ENCODE measurements at regions not wholly inside any gene's neighbourhood (a gene's known extent, or its start where the extent isn't known, plus 50 kb on each side); places are given as distances from the start of the nearest gene placed in this dataset.

GRCh38 chr13:58160980-58161379 is 529.4 kb downstream of the PCDH17 start:
- H3K4me3 ChIP-seq (ENCODE audit: low read depth, low read length): no peak overlapping the region
- no peaks in the 10 kb centered on the region for H3K4me1 ChIP-seq (ENCODE audit: control insufficient read depth, insufficient read depth, low read length)
- H3K27ac ChIP-seq (ENCODE audit: low read depth, low read length): no peak overlapping the region
- H3K27me3 ChIP-seq (ENCODE audit: control insufficient read depth, insufficient read depth, low read length): no peaks in the 10 kb centered on the region
- H3K36me3 ChIP-seq (ENCODE audit: control insufficient read depth, insufficient read depth, low read length): no peaks in the 10 kb centered on the region
- no peaks in the 10 kb centered on the region for H3K9me3 ChIP-seq (ENCODE audit: control insufficient read depth, insufficient read depth, low read depth, low read length)
- no peak overlapping the region for H3K9ac ChIP-seq (ENCODE audit: low read length)

- no peak overlapping the region for H3K9ac ChIP-seq (ENCODE audit: low read length)
- H3K27me3 ChIP-seq (ENCODE audit: control insufficient read depth, insufficient read depth, low read length): no peaks in the 10 kb centered on the region
- no peaks in the 10 kb centered on the region for H3K9me3 ChIP-seq (ENCODE audit: control insufficient read depth, insufficient read depth, low read depth, low read length)
- no peaks in the 10 kb centered on the region for H3K36me3 ChIP-seq (ENCODE audit: control insufficient read depth, insufficient read depth, low read length)
- H3K4me1 ChIP-seq (ENCODE audit: control insufficient read depth, insufficient read depth, low read length): no peaks in the 10 kb centered on the region
- H3K4me3 ChIP-seq (ENCODE audit: low read depth, low read length): no peak overlapping the region
- H3K27ac ChIP-seq (ENCODE audit: low read depth, low read length): no peak overlapping the region
Measured at GRCh38 chr13:58165617-58166016, 534.1 kb downstream of the PCDH17 start.

GRCh38 chr13:58181111-58181510 is 549.6 kb downstream of the PCDH17 start:
- Histone ChIP-seq H3K27ac (ENCODE audit: low read depth, low read length) (no peak overlapping the region), H3K4me1 (ENCODE audit: control insufficient read depth, insufficient read depth, low read length) (no peaks in the 10 kb centered on the region), H3K9ac (ENCODE audit: low read length) (no peak overlapping the region), H3K27me3 (ENCODE audit: control insufficient read depth, insufficient read depth, low read length) (no peaks in the 10 kb centered on the region), H3K4me3 (ENCODE audit: low read depth, low read length) (no peak overlapping the region), H3K9me3 (ENCODE audit: control insufficient read depth, insufficient read depth, low read depth, low read length) (no peaks in the 10 kb centered on the region), H3K36me3 (ENCODE audit: control insufficient read depth, insufficient read depth, low read length) (no peaks in the 10 kb centered on the region)

- H3K9me3 ChIP-seq (ENCODE audit: control insufficient read depth, insufficient read depth, low read depth, low read length): no peaks in the 10 kb centered on the region
- no peaks in the 10 kb centered on the region for H3K4me1 ChIP-seq (ENCODE audit: control insufficient read depth, insufficient read depth, low read length)
- no peaks in the 10 kb centered on the region for H3K27me3 ChIP-seq (ENCODE audit: control insufficient read depth, insufficient read depth, low read length)
- no peak overlapping the region for H3K9ac ChIP-seq (ENCODE audit: low read length)
- H3K36me3 ChIP-seq (ENCODE audit: control insufficient read depth, insufficient read depth, low read length): no peaks in the 10 kb centered on the region
- H3K27ac ChIP-seq (ENCODE audit: low read depth, low read length): no peak overlapping the region
- no peak overlapping the region for H3K4me3 ChIP-seq (ENCODE audit: low read depth, low read length)
Measured at GRCh38 chr13:58187881-58188280, 556.3 kb downstream of the PCDH17 start.

- H3K4me3 ChIP-seq (ENCODE audit: low read depth, low read length): no peak overlapping the region
- no peaks in the 10 kb centered on the region for H3K36me3 ChIP-seq (ENCODE audit: control insufficient read depth, insufficient read depth, low read length)
- H3K9ac ChIP-seq (ENCODE audit: low read length): no peak overlapping the region
- no peak overlapping the region for H3K27ac ChIP-seq (ENCODE audit: low read depth, low read length)
- H3K9me3 ChIP-seq (ENCODE audit: control insufficient read depth, insufficient read depth, low read depth, low read length): no peaks in the 10 kb centered on the region
- no peaks in the 10 kb centered on the region for H3K4me1 ChIP-seq (ENCODE audit: control insufficient read depth, insufficient read depth, low read length)
- no peaks in the 10 kb centered on the region for H3K27me3 ChIP-seq (ENCODE audit: control insufficient read depth, insufficient read depth, low read length)
Measured at GRCh38 chr13:58190577-58190976, 559.0 kb downstream of the PCDH17 start.

GRCh38 chr13:58191754-58192153 is 560.2 kb downstream of the PCDH17 start:
- no peak overlapping the region for H3K9ac ChIP-seq (ENCODE audit: low read length)
- H3K27ac ChIP-seq (ENCODE audit: low read depth, low read length): no peak overlapping the region
- H3K4me1 ChIP-seq (ENCODE audit: control insufficient read depth, insufficient read depth, low read length): no peaks in the 10 kb centered on the region
- H3K27me3 ChIP-seq (ENCODE audit: control insufficient read depth, insufficient read depth, low read length): no peaks in the 10 kb centered on the region
- H3K9me3 ChIP-seq (ENCODE audit: control insufficient read depth, insufficient read depth, low read depth, low read length): no peaks in the 10 kb centered on the region
- H3K36me3 ChIP-seq (ENCODE audit: control insufficient read depth, insufficient read depth, low read length): no peaks in the 10 kb centered on the region
- H3K4me3 ChIP-seq (ENCODE audit: low read depth, low read length): no peak overlapping the region

- no peaks in the 10 kb centered on the region for H3K27me3 ChIP-seq (ENCODE audit: control insufficient read depth, insufficient read depth, low read length)
- no peak overlapping the region for H3K27ac ChIP-seq (ENCODE audit: low read depth, low read length)
- H3K36me3 ChIP-seq (ENCODE audit: control insufficient read depth, insufficient read depth, low read length): no peaks in the 10 kb centered on the region
- no peaks in the 10 kb centered on the region for H3K4me1 ChIP-seq (ENCODE audit: control insufficient read depth, insufficient read depth, low read length)
- no peak overlapping the region for H3K9ac ChIP-seq (ENCODE audit: low read length)
- no peak overlapping the region for H3K4me3 ChIP-seq (ENCODE audit: low read depth, low read length)
- no peaks in the 10 kb centered on the region for H3K9me3 ChIP-seq (ENCODE audit: control insufficient read depth, insufficient read depth, low read depth, low read length)
Measured at GRCh38 chr13:58202099-58202498, 570.6 kb downstream of the PCDH17 start.

- Histone ChIP-seq H3K4me3 (ENCODE audit: low read depth, low read length) (no peak overlapping the region), H3K27ac (ENCODE audit: low read depth, low read length) (no peak overlapping the region), H3K4me1 (ENCODE audit: control insufficient read depth, insufficient read depth, low read length) (no peaks in the 10 kb centered on the region), H3K27me3 (ENCODE audit: control insufficient read depth, insufficient read depth, low read length) (no peaks in the 10 kb centered on the region), H3K36me3 (ENCODE audit: control insufficient read depth, insufficient read depth, low read length) (no peaks in the 10 kb centered on the region), H3K9me3 (ENCODE audit: control insufficient read depth, insufficient read depth, low read depth, low read length) (no peaks in the 10 kb centered on the region), H3K9ac (ENCODE audit: low read length) (no peak overlapping the region)
Measured at GRCh38 chr13:58207501-58207900, 576.0 kb downstream of the PCDH17 start.

GRCh38 chr13:58235454-58235853 is 603.9 kb downstream of the PCDH17 start:
- H3K9me3 ChIP-seq (ENCODE audit: control insufficient read depth, insufficient read depth, low read depth, low read length): no peaks in the 10 kb centered on the region
- no peak overlapping the region for H3K4me3 ChIP-seq (ENCODE audit: low read depth, low read length)
- no peaks in the 10 kb centered on the region for H3K36me3 ChIP-seq (ENCODE audit: control insufficient read depth, insufficient read depth, low read length)
- H3K27ac ChIP-seq (ENCODE audit: low read depth, low read length): no peak overlapping the region
- no peaks in the 10 kb centered on the region for H3K4me1 ChIP-seq (ENCODE audit: control insufficient read depth, insufficient read depth, low read length)
- H3K9ac ChIP-seq (ENCODE audit: low read length): no peak overlapping the region
- H3K27me3 ChIP-seq (ENCODE audit: control insufficient read depth, insufficient read depth, low read length): no peaks in the 10 kb centered on the region

- Histone ChIP-seq H3K4me3 (ENCODE audit: low read depth, low read length) (no peak overlapping the region), H3K27me3 (ENCODE audit: control insufficient read depth, insufficient read depth, low read length) (no peaks in the 10 kb centered on the region), H3K9ac (ENCODE audit: low read length) (no peak overlapping the region), H3K27ac (ENCODE audit: low read depth, low read length) (no peak overlapping the region), H3K9me3 (ENCODE audit: control insufficient read depth, insufficient read depth, low read depth, low read length) (no peaks in the 10 kb centered on the region; the same call in 1 of the 2 replicates), H3K4me1 (ENCODE audit: control insufficient read depth, insufficient read depth, low read length) (no peaks in the 10 kb centered on the region), H3K36me3 (ENCODE audit: control insufficient read depth, insufficient read depth, low read length) (no peaks in the 10 kb centered on the region)
Measured at GRCh38 chr13:58238972-58239773, 607.6 kb downstream of the PCDH17 start.

- H3K4me3 ChIP-seq (ENCODE audit: low read depth, low read length): no peak overlapping the region
- H3K9me3 ChIP-seq (ENCODE audit: control insufficient read depth, insufficient read depth, low read depth, low read length): no peaks in the 10 kb centered on the region; the same call in 1 of the 2 replicates
- H3K27me3 ChIP-seq (ENCODE audit: control insufficient read depth, insufficient read depth, low read length): no peaks in the 10 kb centered on the region
- no peaks in the 10 kb centered on the region for H3K36me3 ChIP-seq (ENCODE audit: control insufficient read depth, insufficient read depth, low read length)
- H3K9ac ChIP-seq (ENCODE audit: low read length): no peak overlapping the region
- H3K27ac ChIP-seq (ENCODE audit: low read depth, low read length): no peak overlapping the region
- no peaks in the 10 kb centered on the region for H3K4me1 ChIP-seq (ENCODE audit: control insufficient read depth, insufficient read depth, low read length)
Measured at GRCh38 chr13:58239774-58240268, 608.3 kb downstream of the PCDH17 start.
